ENCODE measurements at regions not wholly inside any gene's neighbourhood (a gene's known extent, or its start where the extent isn't known, plus 50 kb on each side); places are given as distances from the start of the nearest gene placed in this dataset.

DNA sequence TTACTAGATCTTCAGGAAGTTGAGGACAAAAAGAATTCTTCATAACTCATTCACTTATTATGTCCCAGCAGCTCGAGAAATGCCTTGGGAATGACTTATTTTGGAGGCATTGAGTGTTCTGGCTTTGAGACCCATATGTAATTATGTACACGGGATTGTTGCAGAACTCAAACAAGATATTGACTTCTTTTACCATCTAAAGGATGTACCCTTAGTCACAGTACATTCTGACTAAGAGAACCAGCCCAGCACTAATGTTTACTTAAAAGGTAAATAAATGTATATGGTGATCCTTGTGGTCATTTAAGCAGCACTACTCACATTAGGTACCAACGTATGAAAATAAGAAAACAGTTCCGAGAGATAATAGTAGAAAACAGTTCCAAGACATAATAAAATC is 268.9 kb downstream of the ADCYAP1 start:
- Histone ChIP-seq H4K20me1 (ENCODE audit: insufficient read depth) (no peaks in the 10 kb centered on the region), H3F3A (replicated peaks; ENCODE audit: insufficient read depth) (no peaks in the 10 kb centered on the region), H3K4me2 (no peak overlapping the region), H3K4me1 (ENCODE audit: control insufficient read depth in 1 of 2, insufficient read depth in 2 of 2, low read depth in 1 of 2, low read length in 1 of 2) (no peaks in the 10 kb centered on the region), H3K27ac (ENCODE audit: low read depth in 2 of 2, low read length in 1 of 2) (no peak overlapping the region), H3K9ac (no peak overlapping the region), H3K9me2 (no peaks in the 10 kb centered on the region), H3K36me3 (replicated peaks in 1 of 2; ENCODE audit: control insufficient read depth in 1 of 2, insufficient read depth in 2 of 2, low read length in 1 of 2) (no peaks in the 10 kb centered on the region), H3K9me3 (no peaks in the 10 kb centered on the region), H3K4me3 (ENCODE audit: low read depth in 2 of 2, low read length in 1 of 2) (no peak overlapping the region), H3K27me3 (ENCODE audit: insufficient read depth) (no peaks in the 10 kb centered on the region), H2AFZ (ENCODE audit: low read depth) (no peak overlapping the region), H3K79me2 (ENCODE audit: insufficient read depth) (no peaks in the 10 kb centered on the region)
- POLR2A ChIA-PET: no interaction called here
- no peak for DNase-seq
- TF ChIP-seq, protein P1, sequence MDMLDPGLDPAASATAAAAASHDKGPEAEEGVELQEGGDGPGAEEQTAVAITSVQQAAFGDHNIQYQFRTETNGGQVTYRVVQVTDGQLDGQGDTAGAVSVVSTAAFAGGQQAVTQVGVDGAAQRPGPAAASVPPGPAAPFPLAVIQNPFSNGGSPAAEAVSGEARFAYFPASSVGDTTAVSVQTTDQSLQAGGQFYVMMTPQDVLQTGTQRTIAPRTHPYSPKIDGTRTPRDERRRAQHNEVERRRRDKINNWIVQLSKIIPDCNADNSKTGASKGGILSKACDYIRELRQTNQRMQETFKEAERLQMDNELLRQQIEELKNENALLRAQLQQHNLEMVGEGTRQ (IDR thresholded peaks at IDR 0.05; ENCODE audit: borderline replicate concordance, low read depth, low read length): no peak
- no peak for TF ChIP-seq POLR2AphosphoS5 (IDR thresholded peaks at IDR 0.05; ENCODE audit: low read depth, low read length)
- no peak for TF ChIP-seq FOXM1 (IDR thresholded peaks at IDR 0.05; ENCODE audit: low read depth)
- TF ChIP-seq MEF2A (IDR thresholded peaks at IDR 0.05; ENCODE audit: borderline replicate concordance, low read depth): no peak
- no peak for TF ChIP-seq RAD21 (IDR thresholded peaks at IDR 0.05; ENCODE audit: low read length)
- TF ChIP-seq, protein P2, sequence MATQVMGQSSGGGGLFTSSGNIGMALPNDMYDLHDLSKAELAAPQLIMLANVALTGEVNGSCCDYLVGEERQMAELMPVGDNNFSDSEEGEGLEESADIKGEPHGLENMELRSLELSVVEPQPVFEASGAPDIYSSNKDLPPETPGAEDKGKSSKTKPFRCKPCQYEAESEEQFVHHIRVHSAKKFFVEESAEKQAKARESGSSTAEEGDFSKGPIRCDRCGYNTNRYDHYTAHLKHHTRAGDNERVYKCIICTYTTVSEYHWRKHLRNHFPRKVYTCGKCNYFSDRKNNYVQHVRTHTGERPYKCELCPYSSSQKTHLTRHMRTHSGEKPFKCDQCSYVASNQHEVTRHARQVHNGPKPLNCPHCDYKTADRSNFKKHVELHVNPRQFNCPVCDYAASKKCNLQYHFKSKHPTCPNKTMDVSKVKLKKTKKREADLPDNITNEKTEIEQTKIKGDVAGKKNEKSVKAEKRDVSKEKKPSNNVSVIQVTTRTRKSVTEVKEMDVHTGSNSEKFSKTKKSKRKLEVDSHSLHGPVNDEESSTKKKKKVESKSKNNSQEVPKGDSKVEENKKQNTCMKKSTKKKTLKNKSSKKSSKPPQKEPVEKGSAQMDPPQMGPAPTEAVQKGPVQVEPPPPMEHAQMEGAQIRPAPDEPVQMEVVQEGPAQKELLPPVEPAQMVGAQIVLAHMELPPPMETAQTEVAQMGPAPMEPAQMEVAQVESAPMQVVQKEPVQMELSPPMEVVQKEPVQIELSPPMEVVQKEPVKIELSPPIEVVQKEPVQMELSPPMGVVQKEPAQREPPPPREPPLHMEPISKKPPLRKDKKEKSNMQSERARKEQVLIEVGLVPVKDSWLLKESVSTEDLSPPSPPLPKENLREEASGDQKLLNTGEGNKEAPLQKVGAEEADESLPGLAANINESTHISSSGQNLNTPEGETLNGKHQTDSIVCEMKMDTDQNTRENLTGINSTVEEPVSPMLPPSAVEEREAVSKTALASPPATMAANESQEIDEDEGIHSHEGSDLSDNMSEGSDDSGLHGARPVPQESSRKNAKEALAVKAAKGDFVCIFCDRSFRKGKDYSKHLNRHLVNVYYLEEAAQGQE (IDR thresholded peaks at IDR 0.05; ENCODE audit: low read depth, low read length): no peak
- TF ChIP-seq SIN3A (IDR thresholded peaks at IDR 0.05; ENCODE audit: borderline replicate concordance, low read depth, low read length): no peak
- TF ChIP-seq RXRA (IDR thresholded peaks at IDR 0.05; ENCODE audit: borderline replicate concordance, low read depth): no peak
- TF ChIP-seq RCOR1 (IDR thresholded peaks at IDR 0.05; ENCODE audit: low read length): no peak
- 0% methylated on average over 4 of the region's 4 CpGs for WGBS (ENCODE audit: low lambda C conversion rate)
- CTCF ChIA-PET: no interaction called here

- Histone ChIP-seq H3K4me1 (ENCODE audit: control insufficient read depth in 1 of 2, insufficient read depth in 2 of 2, low read depth in 1 of 2, low read length in 1 of 2) (no peaks in the 10 kb centered on the region), H3K4me2 (no peak overlapping the region), H3K27me3 (ENCODE audit: insufficient read depth) (no peaks in the 10 kb centered on the region), H3K9me3 (no peaks in the 10 kb centered on the region), H3K27ac (ENCODE audit: low read depth in 2 of 2, low read length in 1 of 2) (no peak overlapping the region), H3K79me2 (ENCODE audit: insufficient read depth) (no peaks in the 10 kb centered on the region), H4K20me1 (ENCODE audit: insufficient read depth) (no peaks in the 10 kb centered on the region), H3K4me3 (ENCODE audit: low read depth in 2 of 2, low read length in 1 of 2) (no peak overlapping the region), H3K36me3 (replicated peaks in 1 of 2; ENCODE audit: control insufficient read depth in 1 of 2, insufficient read depth in 2 of 2, low read length in 1 of 2) (no peaks in the 10 kb centered on the region), H2AFZ (ENCODE audit: low read depth) (no peak overlapping the region), H3K9me2 (no peaks in the 10 kb centered on the region), H3F3A (replicated peaks; ENCODE audit: insufficient read depth) (no peaks in the 10 kb centered on the region), H3K9ac (no peak overlapping the region)
- POLR2A ChIA-PET: no interaction called here
- no peak for TF ChIP-seq ELF1 (IDR thresholded peaks at IDR 0.05)
- TF ChIP-seq RXRA (IDR thresholded peaks at IDR 0.05; ENCODE audit: borderline replicate concordance, low read depth): no peak
- TF ChIP-seq RFX5 (IDR thresholded peaks at IDR 0.05; ENCODE audit: low read length): no peak
- TF ChIP-seq FOXJ3 (CRISPR knock-in tag; IDR thresholded peaks at IDR 0.05): no peak
- TF ChIP-seq RCOR1 (IDR thresholded peaks at IDR 0.05; ENCODE audit: low read length): no peak
- CTCF ChIA-PET: no interaction called here
- no peak for DNase-seq
These were observed 272.6 kb downstream of the ADCYAP1 start for GRCh38 chr18:1177232-1177631.

Data from SK-N-SH (cell line).